K562 (cell line): ENCODE measurements at regions not wholly inside any gene's neighbourhood (a gene's known extent, or its start where the extent isn't known, plus 50 kb on each side); places are given as distances from the start of the nearest gene placed in this dataset.
A peak's percentile ranks its signal among the peaks of the same experiment; 100 is the strongest.
"Not testable (repeated sequence)": the region's sequence is repeated elsewhere in the genome, so short reads cannot be mapped to it uniquely, and the experiment has no call there.

Experiments used
- ATAC-seq: fragments of 200-7000 bp; cut with Tn5 transposase; 3 replicates; pipeline ENCODE4 v1.9.1; 2020; ENCODE audit warnings: moderate library complexity
- BruUV-seq: library from RNA; stranded (reverse); fragments of 400-500 nt; replicated peaks from 2 replicates; lab custom pipeline; 2021; lab: Mats Ljungman, UMichigan
- CTCF ChIA-PET: fragments of 300-600 bp; formaldehyde crosslinking; extraction: SDS; loops from one replicate; lab custom pipeline; 2021; ENCODE audit warnings: low intra/inter-chr PET ratio; lab: Yijun Ruan, JAX
- POLR2A ChIA-PET: fragments of 300-600, 350-650 bp; sonication (Branson Sonifier 250); formaldehyde crosslinking; extraction: SDS; loops from one replicate; lab custom pipeline; 2021; ENCODE audit warnings: antibody characterized with exemption, inconsistent platforms; lab: Yijun Ruan, JAX
- DNase-seq, 4 experiments: peaks; one replicate each; pipeline versions ENCODE4 v3.0.0 to v3.0.0-alpha.2; 2011 to 2018; ENCODE audit warnings: low spot score in 3 of 4, mixed read lengths in 3 of 4; ENCODE audit errors: extremely low read depth in 1 of 4
- FAIRE-seq: peaks from 2 replicates; lab custom pipeline; 2011; peaks lifted over from hg19 to GRCh38; lab: Jason Lieb, UNC
- H2AFZ ChIP-seq: 2 replicates; pipeline ENCODE4 v1.6.0; 2011; ENCODE audit warnings: low read depth, low read length, control low read depth, inconsistent platforms
- H3K27ac ChIP-seq: fragments of 200-600 bp; 3 replicates; pipeline ENCODE4 v1.8.0; 2011; ENCODE audit warnings: low read depth, mild to moderate bottlenecking, control low read depth, inconsistent platforms, low read length, moderate library complexity, mixed read lengths; ENCODE audit errors: extremely low read depth
- H3K27me3 ChIP-seq, 2 experiments: fragments of 300-600 bp in 1 of 2; 2 replicates in 1 of 2; 3 replicates in 1 of 2; pipeline versions ENCODE4 v1.6.0 to v1.8.0; 2011; ENCODE audit warnings: inconsistent platforms in 2 of 2, low read length in 2 of 2, mild to moderate bottlenecking in 1 of 2, mixed read lengths in 1 of 2, moderate library complexity in 1 of 2; ENCODE audit not compliant: control insufficient read depth in 2 of 2, insufficient read depth in 2 of 2
- H3K36me3 ChIP-seq: fragments of 300-600 bp; 3 replicates; pipeline ENCODE4 v1.8.0; 2011; ENCODE audit warnings: mild to moderate bottlenecking, low read length, inconsistent platforms; ENCODE audit not compliant: control insufficient read depth, insufficient read depth
- H3K4me1 ChIP-seq, 2 experiments: fragments of 200-600 bp in 1 of 2; replicated peaks in 1 of 2; 2 replicates in 1 of 2; 3 replicates in 1 of 2; pipeline versions ENCODE4 v1.5.1 to v1.8.0; 2011; ENCODE audit warnings: inconsistent platforms in 2 of 2, low read length in 2 of 2, mild to moderate bottlenecking in 1 of 2, mixed read lengths in 1 of 2, moderate library complexity in 1 of 2; ENCODE audit not compliant: control insufficient read depth in 2 of 2, insufficient read depth in 2 of 2
- H3K4me2 ChIP-seq: 2 replicates; pipeline ENCODE4 v1.6.1; 2011; ENCODE audit warnings: low read length, control low read depth, inconsistent platforms, mixed read lengths; ENCODE audit not compliant: insufficient read depth
- H3K4me3 ChIP-seq: fragments of 200-600 bp; sonication (generic), shearing (Covaris generic); 2 replicates; pipeline ENCODE4 v1.5.1; 2016; ENCODE audit warnings: control low read depth, inconsistent platforms
- H3K79me2 ChIP-seq: fragments of 200-600 bp; 3 replicates; pipeline ENCODE4 v1.8.0; 2011; ENCODE audit warnings: low read length, inconsistent platforms; ENCODE audit not compliant: control insufficient read depth, insufficient read depth
- H3K9ac ChIP-seq, 2 experiments: 2 replicates each; pipeline versions ENCODE4 v1.6.0 to v1.6.1; 2011; ENCODE audit warnings: low read depth in 2 of 2, low read length in 2 of 2, control low read depth in 1 of 2, inconsistent platforms in 1 of 2, mild to moderate bottlenecking in 1 of 2, mixed read lengths in 1 of 2; ENCODE audit not compliant: insufficient read depth in 1 of 2
- H3K9me1 ChIP-seq: one replicate; pipeline ENCODE4 v1.6.0; 2011; ENCODE audit warnings: inconsistent platforms, mild to moderate bottlenecking, low read length, moderate library complexity; ENCODE audit not compliant: control insufficient read depth, insufficient read depth
- H3K9me3 ChIP-seq: replicated peaks from 2 replicates; pipeline ENCODE4 v1.5.1; 2011; ENCODE audit warnings: low read depth, low read length, inconsistent platforms; ENCODE audit not compliant: control insufficient read depth, insufficient read depth
- H4K20me1 ChIP-seq: replicated peaks from 2 replicates; pipeline ENCODE4 v1.6.1; 2011; ENCODE audit warnings: low read length, inconsistent platforms, mixed read lengths; ENCODE audit not compliant: control insufficient read depth, insufficient read depth
- EGR1 ChIP-seq: fragments of 450-650 bp; conservative IDR thresholded peaks from 2 replicates; pipeline ENCODE4 v1.6.1; 2017; ENCODE audit warnings: mild to moderate bottlenecking
- WGBS: fragments of 100-300 bp; shearing (Covaris generic); methylation state at CpG from one replicate; pipeline ENCODE4 v1.1.6; 2016; ENCODE audit warnings: low coverage, mixed read lengths; ENCODE audit not compliant: insufficient coverage; ENCODE audit errors: missing lambda C conversion rate; 5-methylcytosine and 5-hydroxymethylcytosine counted together
- in situ Hi-C: fragments of 300-500 bp; cut with MboI; formaldehyde crosslinking; loops from 4 replicates; pipeline ENCODE4 v1.15.0; 2018; ENCODE audit warnings: inconsistent platforms, mixed read lengths
- intact Hi-C: fragments of 100-400 bp; cut with micrococcal nuclease; formaldehyde crosslinking; loops from 2 replicates; pipeline ENCODE4 v1.14.2; 2022
- TF ChIP-seq, protein P1 (sequence below): sonication (generic); formaldehyde crosslinking; IDR thresholded peaks from 2 replicates; pipeline ENCODE4 v1.9.0; 2022; ENCODE audit warnings: mild to moderate bottlenecking, missing genetic modification reagents

DNA sequence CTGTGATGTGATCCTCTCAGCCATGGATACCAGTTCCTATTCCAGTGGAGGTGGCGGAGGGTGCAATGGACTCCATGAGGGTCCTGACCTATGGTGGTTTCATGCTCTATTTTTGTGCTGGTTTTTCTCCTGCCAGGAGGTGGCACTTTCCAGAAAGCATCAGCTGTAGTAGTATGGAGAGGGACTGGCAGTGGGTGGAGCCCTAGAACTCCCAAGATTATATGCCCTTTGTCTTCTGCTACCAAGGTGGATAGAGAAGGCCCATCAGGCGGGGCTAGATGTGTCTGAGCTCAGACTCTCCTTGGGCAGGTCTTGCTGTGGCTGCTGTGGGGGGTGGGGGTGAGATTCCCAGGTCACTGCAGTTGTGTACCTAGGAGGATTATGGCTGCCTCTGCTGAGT lies 104.5 kb upstream of the S1PR3 start:
- POLR2A ChIA-PET, H3K4me3 ChIP-seq, H3K4me2 ChIP-seq, H3K9me1 ChIP-seq, H4K20me1 ChIP-seq, BruUV-seq, H3K27me3 ChIP-seq, H3K27ac ChIP-seq, DNase-seq, H3K4me1 ChIP-seq, H2AFZ ChIP-seq, H3K9me3 ChIP-seq, CTCF ChIA-PET, ATAC-seq, FAIRE-seq, H3K36me3 ChIP-seq, H3K79me2 ChIP-seq, intact Hi-C loops, H3K9ac ChIP-seq, in situ Hi-C loops: not testable (repeated sequence)
- 0% methylated on average over 1 of the region's 2 CpGs for WGBS

DNA sequence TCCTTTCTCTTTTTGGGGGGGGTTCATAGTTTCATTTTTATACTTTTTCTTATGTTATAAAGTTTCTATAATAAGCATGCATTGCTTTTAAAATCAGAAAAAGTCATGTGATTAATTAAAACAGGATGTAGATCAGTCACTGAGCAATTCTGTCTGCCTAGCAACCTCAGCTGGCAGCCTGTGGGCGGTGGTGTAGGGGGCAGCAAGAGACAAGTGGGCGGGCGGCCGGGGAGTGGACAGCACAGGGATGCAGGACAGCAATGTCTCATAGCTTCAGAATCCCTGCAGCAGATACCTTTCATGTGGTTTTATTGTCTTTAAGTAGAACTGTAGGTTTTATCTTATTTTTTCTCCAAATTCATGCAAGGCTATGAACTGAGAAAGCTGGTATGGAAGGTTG lies 101.9 kb upstream of the S1PR3 start:
- in situ Hi-C loops (no loop called here), intact Hi-C loops (no loop called here)
- TF ChIP-seq, protein P1, sequence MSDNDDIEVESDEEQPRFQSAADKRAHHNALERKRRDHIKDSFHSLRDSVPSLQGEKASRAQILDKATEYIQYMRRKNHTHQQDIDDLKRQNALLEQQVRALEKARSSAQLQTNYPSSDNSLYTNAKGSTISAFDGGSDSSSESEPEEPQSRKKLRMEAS (CRISPR knock-in tag) = no peak
- TF ChIP-seq EGR1 = 0 out of 2 replicates have a peak, but pooled peaks have one; percentile 14
- no peak overlapping the region for H3K9ac ChIP-seq
- H3K4me3 ChIP-seq = no peak overlapping the region
- H3K27ac ChIP-seq = no peak overlapping the region
- 47% methylated on average over 4 of the region's 4 CpGs for WGBS
- no peaks in the 10 kb centered on the region; a peak in 1 of 5 replicates for H3K4me1 ChIP-seq
- no peak for FAIRE-seq
- no peak for DNase-seq
- ATAC-seq = no peak
- POLR2A ChIA-PET = no interaction called here
- no peaks in the 10 kb centered on the region for H3K27me3 ChIP-seq
- H2AFZ ChIP-seq = no peak overlapping the region
- no TSS peak for BruUV-seq
- CTCF ChIA-PET = no interaction called here
- H3K36me3 ChIP-seq = no peaks in the 10 kb centered on the region
- no peaks in the 10 kb centered on the region for H3K79me2 ChIP-seq
- no peaks in the 10 kb centered on the region for H4K20me1 ChIP-seq
- no peaks in the 10 kb centered on the region for H3K9me1 ChIP-seq
- no peaks in the 10 kb centered on the region for H3K9me3 ChIP-seq
- no peak overlapping the region for H3K4me2 ChIP-seq
